ENCODE measurements at regions not wholly inside any gene's neighbourhood (a gene's known extent, or its start where the extent isn't known, plus 50 kb on each side); places are given as distances from the start of the nearest gene placed in this dataset.

- ChIA-PET CTCF (no interaction called here), POLR2A (no interaction called here)
- intact Hi-C loops (cut with micrococcal nuclease; ENCODE audit: unreplicated experiment) (no loop called here), in situ Hi-C loops (cut with HindIII; ENCODE audit: low pct_unique_long_range_greater_than_20kb, low sequenced_read_pairs) (no loop called here)
- H3K36me3 ChIP-seq (ENCODE audit: control insufficient read depth, insufficient read depth, low read length): no peaks in the 10 kb centered on the region
- no peaks in the 10 kb centered on the region for H3K4me1 ChIP-seq (ENCODE audit: control insufficient read depth, insufficient read depth, low read length)
- no peak overlapping the region for H3K4me3 ChIP-seq (ENCODE audit: low read depth in 2 of 2, low read length in 2 of 2)
- no peak for ATAC-seq
- no peaks in the 10 kb centered on the region for H3K27me3 ChIP-seq (ENCODE audit: control insufficient read depth, insufficient read depth, low read length)
- H3K9me3 ChIP-seq (ENCODE audit: control insufficient read depth, insufficient read depth, low read depth, low read length): no peaks in the 10 kb centered on the region
- no peak overlapping the region for H3K27ac ChIP-seq (ENCODE audit: low read length)
- no TSS peak for BruUV-seq (replicated peaks)
- DNase-seq (ENCODE audit: low read depth, low spot score): no peak
- TF ChIP-seq POLR2AphosphoS5 (IDR thresholded peaks at IDR 0.05; ENCODE audit: low read depth, low read length) (no peak), REST (IDR thresholded peaks at IDR 0.05; ENCODE audit: insufficient read depth in 1 of 2, low read depth in 2 of 2, low read length in 1 of 2) (no peak), SIN3A (IDR thresholded peaks at IDR 0.05; ENCODE audit: borderline replicate concordance, insufficient read depth, low read depth, low read length) (no peak), TCF7L2 (IDR thresholded peaks at IDR 0.05; ENCODE audit: low read depth, low read length) (no peak)
- TF ChIP-seq, protein P1, sequence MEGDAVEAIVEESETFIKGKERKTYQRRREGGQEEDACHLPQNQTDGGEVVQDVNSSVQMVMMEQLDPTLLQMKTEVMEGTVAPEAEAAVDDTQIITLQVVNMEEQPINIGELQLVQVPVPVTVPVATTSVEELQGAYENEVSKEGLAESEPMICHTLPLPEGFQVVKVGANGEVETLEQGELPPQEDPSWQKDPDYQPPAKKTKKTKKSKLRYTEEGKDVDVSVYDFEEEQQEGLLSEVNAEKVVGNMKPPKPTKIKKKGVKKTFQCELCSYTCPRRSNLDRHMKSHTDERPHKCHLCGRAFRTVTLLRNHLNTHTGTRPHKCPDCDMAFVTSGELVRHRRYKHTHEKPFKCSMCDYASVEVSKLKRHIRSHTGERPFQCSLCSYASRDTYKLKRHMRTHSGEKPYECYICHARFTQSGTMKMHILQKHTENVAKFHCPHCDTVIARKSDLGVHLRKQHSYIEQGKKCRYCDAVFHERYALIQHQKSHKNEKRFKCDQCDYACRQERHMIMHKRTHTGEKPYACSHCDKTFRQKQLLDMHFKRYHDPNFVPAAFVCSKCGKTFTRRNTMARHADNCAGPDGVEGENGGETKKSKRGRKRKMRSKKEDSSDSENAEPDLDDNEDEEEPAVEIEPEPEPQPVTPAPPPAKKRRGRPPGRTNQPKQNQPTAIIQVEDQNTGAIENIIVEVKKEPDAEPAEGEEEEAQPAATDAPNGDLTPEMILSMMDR (IDR thresholded peaks at IDR 0.05): no peak
Measured at GRCh38 chr9:103082494-103082893, 87.4 kb downstream of the CYLC2 start.

- BruUV-seq (replicated peaks): no TSS peak
- in situ Hi-C loops (cut with HindIII; ENCODE audit: low pct_unique_long_range_greater_than_20kb, low sequenced_read_pairs): no loop called here
- TF ChIP-seq TCF7L2 (IDR thresholded peaks at IDR 0.05; ENCODE audit: low read depth, low read length) (no peak), SIN3A (IDR thresholded peaks at IDR 0.05; ENCODE audit: borderline replicate concordance, insufficient read depth, low read depth, low read length) (no peak), POLR2AphosphoS5 (IDR thresholded peaks at IDR 0.05; ENCODE audit: low read depth, low read length) (no peak), REST (IDR thresholded peaks at IDR 0.05; ENCODE audit: insufficient read depth in 1 of 2, low read depth in 2 of 2, low read length in 1 of 2) (no peak)
- TF ChIP-seq, protein P1 (IDR thresholded peaks at IDR 0.05): no peak
- POLR2A ChIA-PET: no interaction called here
- CTCF ChIA-PET: no interaction called here
- H3K27ac ChIP-seq (ENCODE audit: low read length): no peak overlapping the region
- DNase-seq (ENCODE audit: low read depth, low spot score) (no peak), ATAC-seq (no peak)
- intact Hi-C loops (cut with micrococcal nuclease; ENCODE audit: unreplicated experiment): no loop called here
- no peaks in the 10 kb centered on the region for H3K4me1 ChIP-seq (ENCODE audit: control insufficient read depth, insufficient read depth, low read length)
- no peaks in the 10 kb centered on the region for H3K36me3 ChIP-seq (ENCODE audit: control insufficient read depth, insufficient read depth, low read length)
- H3K27me3 ChIP-seq (ENCODE audit: control insufficient read depth, insufficient read depth, low read length): no peaks in the 10 kb centered on the region
- no peaks in the 10 kb centered on the region for H3K9me3 ChIP-seq (ENCODE audit: control insufficient read depth, insufficient read depth, low read depth, low read length)
- no peak overlapping the region for H3K4me3 ChIP-seq (ENCODE audit: low read depth in 2 of 2, low read length in 2 of 2)
Measured at GRCh38 chr9:103089357-103089756, 94.2 kb downstream of the CYLC2 start.
